SK-N-SH (cell line): ENCODE measurements at regions not wholly inside any gene's neighbourhood (a gene's known extent, or its start where the extent isn't known, plus 50 kb on each side); places are given as distances from the start of the nearest gene placed in this dataset.

Source experiments
- CTCF ChIA-PET: fragments of 300-600, 350-600 bp; formaldehyde crosslinking; extraction: SDS; loops from one replicate; lab custom pipeline; 2021; lab: Yijun Ruan, JAX
- POLR2A ChIA-PET: fragments of 350-600 bp; sonication (Branson Sonifier 250); formaldehyde crosslinking; extraction: SDS; loops from one replicate; lab custom pipeline; 2020; ENCODE audit warnings: antibody characterized with exemption, inconsistent platforms; lab: Yijun Ruan, JAX
- DNase-seq: peaks from one replicate; pipeline ENCODE4 v3.0.0; 2012
- H2AFZ ChIP-seq: fragments of 200-600 bp; sonication (generic); 2 replicates; pipeline ENCODE4 v1.8.1; 2016; ENCODE audit warnings: antibody characterized with exemption, mild to moderate bottlenecking, low read depth
- H3F3A ChIP-seq: fragments of 200-600 bp; sonication (generic); replicated peaks from 2 replicates; pipeline ENCODE3; 2016; ENCODE audit warnings: antibody characterized with exemption, mild to moderate bottlenecking; ENCODE audit not compliant: insufficient read depth
- H3K27ac ChIP-seq, 2 experiments: fragments of 200-500 bp in 1 of 2; fragments of 200-600 bp in 1 of 2; sonication (Bioruptor generic) in 1 of 2; sonication (generic), shearing (Covaris generic) in 1 of 2; 2 replicates each; pipeline versions ENCODE4 v1.5.1 to v1.6.1; 2014 to 2016; ENCODE audit warnings: low read depth in 2 of 2, inconsistent platforms in 1 of 2, low read length in 1 of 2, mild to moderate bottlenecking in 1 of 2, mixed read lengths in 1 of 2
- H3K27me3 ChIP-seq: fragments of 200-600 bp; sonication (generic), shearing (Covaris generic); 2 replicates; pipeline ENCODE4 v1.6.1; 2016; ENCODE audit warnings: mixed run types; ENCODE audit not compliant: insufficient read depth
- H3K36me3 ChIP-seq, 2 experiments: fragments of 200-500 bp in 1 of 2; fragments of 200-600 bp in 1 of 2; sonication (Bioruptor generic) in 1 of 2; sonication (generic) in 1 of 2; replicated peaks in 1 of 2; 2 replicates each; pipeline versions ENCODE3 to v1.5.1; 2014 to 2016; ENCODE audit warnings: low read length in 1 of 2, mild to moderate bottlenecking in 1 of 2; ENCODE audit not compliant: insufficient read depth in 2 of 2, control insufficient read depth in 1 of 2
- H3K4me1 ChIP-seq, 2 experiments: fragments of 200-500 bp in 1 of 2; fragments of 200-600 bp in 1 of 2; sonication (Bioruptor generic) in 1 of 2; sonication (generic), shearing (Covaris generic) in 1 of 2; 2 replicates each; pipeline versions ENCODE4 v1.5.1 to v1.6.1; 2014 to 2016; ENCODE audit warnings: low read depth in 1 of 2, low read length in 1 of 2, mixed run types in 1 of 2; ENCODE audit not compliant: insufficient read depth in 2 of 2, control insufficient read depth in 1 of 2
- H3K4me2 ChIP-seq: fragments of 200-600 bp; sonication (generic), shearing (Covaris generic); 2 replicates; pipeline ENCODE4 v1.6.1; 2017; ENCODE audit warnings: mixed run types
- H3K4me3 ChIP-seq, 2 experiments: fragments of 200-500 bp in 1 of 2; fragments of 200-600 bp in 1 of 2; sonication (Bioruptor generic) in 1 of 2; sonication (generic), shearing (Covaris generic) in 1 of 2; 2 replicates each; pipeline versions ENCODE4 v1.5.1 to v1.8.1; 2014 to 2016; ENCODE audit warnings: low read depth in 2 of 2, inconsistent platforms in 1 of 2, low read length in 1 of 2, mild to moderate bottlenecking in 1 of 2, mixed read lengths in 1 of 2, moderate library complexity in 1 of 2
- H3K79me2 ChIP-seq: fragments of 200-600 bp; sonication (generic); 2 replicates; pipeline ENCODE4 v1.8.1; 2017; ENCODE audit warnings: mild to moderate bottlenecking; ENCODE audit not compliant: insufficient read depth
- H3K9ac ChIP-seq: fragments of 200-600 bp; sonication (generic); 2 replicates; pipeline ENCODE4 v1.6.1; 2017; ENCODE audit warnings: mixed run types
- H3K9me2 ChIP-seq: fragments of 200-600 bp; sonication (generic); 2 replicates; pipeline ENCODE4 v1.6.1; 2017; ENCODE audit warnings: mixed run types
- H3K9me3 ChIP-seq: fragments of 200-600 bp; sonication (generic); 2 replicates; pipeline ENCODE4 v1.6.1; 2017; ENCODE audit warnings: mixed run types, mild to moderate bottlenecking, moderate library complexity
- H4K20me1 ChIP-seq: fragments of 200-600 bp; sonication (generic); 2 replicates; pipeline ENCODE4 v1.6.1; 2017; ENCODE audit warnings: mild to moderate bottlenecking, mixed run types; ENCODE audit not compliant: insufficient read depth
- CHD2 ChIP-seq: fragments of 150-350 bp; IDR thresholded peaks from 2 replicates; pipeline ENCODE4 v1.6.1; 2018; ENCODE audit warnings: low read length; ENCODE audit not compliant: partially characterized antibody
- EP300 ChIP-seq, 2 experiments: IDR thresholded peaks; 2 replicates each; pipeline versions ENCODE4 v1.4.0 to v1.6.1; 2012; ENCODE audit warnings: borderline replicate concordance in 1 of 2, low read depth in 1 of 2, low read length in 1 of 2
- FOSL2 ChIP-seq: IDR thresholded peaks from 2 replicates; pipeline ENCODE4 v1.4.0; 2012; ENCODE audit warnings: low read depth, mild to moderate bottlenecking, moderate library complexity, borderline replicate concordance
- FOXJ3 ChIP-seq: sonication (generic); formaldehyde crosslinking; IDR thresholded peaks from 2 replicates; pipeline ENCODE4 v1.5.1; 2020; ENCODE audit warnings: mild to moderate bottlenecking, missing genetic modification reagents
- FOXM1 ChIP-seq: IDR thresholded peaks from 2 replicates; pipeline ENCODE4 v1.4.0; 2012; ENCODE audit warnings: low read depth, mild to moderate bottlenecking
- GABPA ChIP-seq: IDR thresholded peaks from 2 replicates; pipeline ENCODE4 v1.4.0; 2012; ENCODE audit warnings: low read depth, mild to moderate bottlenecking
- MEF2A ChIP-seq: IDR thresholded peaks from 2 replicates; pipeline ENCODE4 v1.4.0; 2012; ENCODE audit warnings: low read depth, borderline replicate concordance
- NRF1 ChIP-seq: IDR thresholded peaks from 2 replicates; pipeline ENCODE4 v1.6.1; 2012; ENCODE audit warnings: low read depth, mild to moderate bottlenecking, low read length
- POLR2AphosphoS5 ChIP-seq: IDR thresholded peaks from 2 replicates; pipeline ENCODE4 v1.6.1; 2012; ENCODE audit warnings: low read depth, low read length
- RXRA ChIP-seq: IDR thresholded peaks from 2 replicates; pipeline ENCODE4 v1.4.0; 2012; ENCODE audit warnings: low read depth, mild to moderate bottlenecking, borderline replicate concordance
- SIN3A ChIP-seq: IDR thresholded peaks from 2 replicates; pipeline ENCODE4 v1.6.1; 2012; ENCODE audit warnings: low read depth, mild to moderate bottlenecking, low read length, moderate library complexity, borderline replicate concordance
- TAF1 ChIP-seq: IDR thresholded peaks from 2 replicates; pipeline ENCODE4 v1.6.1; 2012; ENCODE audit warnings: low read depth, mild to moderate bottlenecking, low read length, moderate library complexity, borderline replicate concordance
- WGBS: methylation state at CpG from one replicate; pipeline ENCODE4 v1.1.6; 2017; ENCODE audit warnings: low lambda C conversion rate; 5-methylcytosine and 5-hydroxymethylcytosine counted together
- TF ChIP-seq, protein P1 (sequence below): fragments of 200-600 bp; sonication (generic); IDR thresholded peaks from 2 replicates; pipeline ENCODE4 v1.6.1; 2017; ENCODE audit warnings: antibody characterized with exemption, mild to moderate bottlenecking, moderate library complexity

- H4K20me1 ChIP-seq, result no peaks in the 10 kb centered on the region
- H3K36me3 ChIP-seq, result no peaks in the 10 kb centered on the region
- no peak for TF ChIP-seq CHD2
- TF ChIP-seq SIN3A, result no peak
- no peak for TF ChIP-seq FOXJ3 (CRISPR knock-in tag)
- TF ChIP-seq, all 33 proteins: peak for 0
- POLR2A ChIA-PET, result no interaction called here
- no peaks in the 10 kb centered on the region for H3K79me2 ChIP-seq
- CTCF ChIA-PET, result no interaction called here
- no peaks in the 10 kb centered on the region for H3K9me2 ChIP-seq
- no peak overlapping the region for H3K4me2 ChIP-seq
- H3F3A ChIP-seq, result no peaks in the 10 kb centered on the region
- no peak overlapping the region for H3K4me3 ChIP-seq
- H3K9ac ChIP-seq, result no peak overlapping the region
- H3K27ac ChIP-seq, result no peak overlapping the region
- no peaks in the 10 kb centered on the region for H3K9me3 ChIP-seq
- 42% methylated on average over 6 of the region's 6 CpGs for WGBS
- DNase-seq, result no peak
- no peak overlapping the region for H2AFZ ChIP-seq
- no peaks in the 10 kb centered on the region for H3K4me1 ChIP-seq
- no peaks in the 10 kb centered on the region for H3K27me3 ChIP-seq
Measured at GRCh38 chr7:52406808-52407207, 628.6 kb upstream of the POM121L12 start.

- no peaks in the 10 kb centered on the region for H3K79me2 ChIP-seq
- DNase-seq, result no peak
- H3K4me2 ChIP-seq, result no peak overlapping the region
- H3K9ac ChIP-seq, result no peak overlapping the region
- H3K9me3 ChIP-seq, result peaks cover 15% of the 10 kb centered on the region; the same call in 1 of the 2 replicates
- H3K27ac ChIP-seq, result no peak overlapping the region
- no peak overlapping the region for H2AFZ ChIP-seq
- no peaks in the 10 kb centered on the region for H4K20me1 ChIP-seq
- ChIA-PET POLR2A (no interaction called here), CTCF (no interaction called here)
- no peaks in the 10 kb centered on the region for H3K27me3 ChIP-seq
- H3K4me3 ChIP-seq, result no peak overlapping the region
- 12% methylated on average over 3 of the region's 3 CpGs for WGBS
- no peaks in the 10 kb centered on the region for H3K4me1 ChIP-seq
- H3K36me3 ChIP-seq, result no peaks in the 10 kb centered on the region
- no peak for TF ChIP-seq FOSL2
- no peak for TF ChIP-seq GABPA
- TF ChIP-seq CHD2, result no peak
- H3K9me2 ChIP-seq, result no peaks in the 10 kb centered on the region; the same call in 1 of the 2 replicates
- no peaks in the 10 kb centered on the region for H3F3A ChIP-seq
Measured at GRCh38 chr7:52382731-52383130, 652.7 kb upstream of the POM121L12 start.

- Histone ChIP-seq H3K9me2 (peaks cover 3% of the 10 kb centered on the region; the same call in 1 of the 2 replicates), H3K27ac (no peak overlapping the region), H3K79me2 (no peaks in the 10 kb centered on the region), H3K4me3 (no peak overlapping the region), H3K27me3 (no peaks in the 10 kb centered on the region), H2AFZ (no peak overlapping the region), H3K9ac (no peak overlapping the region), H3K36me3 (no peaks in the 10 kb centered on the region), H3F3A (no peaks in the 10 kb centered on the region), H3K4me2 (no peak overlapping the region), H3K4me1 (no peaks in the 10 kb centered on the region), H3K9me3 (no peaks in the 10 kb centered on the region), H4K20me1 (no peaks in the 10 kb centered on the region)
- TF ChIP-seq FOXJ3 (CRISPR knock-in tag), result no peak
- TF ChIP-seq POLR2AphosphoS5, result no peak
- no peak for TF ChIP-seq RXRA
- no peak for TF ChIP-seq CHD2
- no peak for TF ChIP-seq EP300 (IDR thresholded peaks at IDR 0.05; ENCODE audit: borderline replicate concordance in 1 of 2, low read depth in 1 of 2, low read length in 1 of 2)
- TF ChIP-seq NRF1, result no peak
- no peak for TF ChIP-seq TAF1
- no peak for TF ChIP-seq MEF2A
- no peak for TF ChIP-seq FOXM1
- TF ChIP-seq FOSL2, result no peak
- TF ChIP-seq, protein P1, sequence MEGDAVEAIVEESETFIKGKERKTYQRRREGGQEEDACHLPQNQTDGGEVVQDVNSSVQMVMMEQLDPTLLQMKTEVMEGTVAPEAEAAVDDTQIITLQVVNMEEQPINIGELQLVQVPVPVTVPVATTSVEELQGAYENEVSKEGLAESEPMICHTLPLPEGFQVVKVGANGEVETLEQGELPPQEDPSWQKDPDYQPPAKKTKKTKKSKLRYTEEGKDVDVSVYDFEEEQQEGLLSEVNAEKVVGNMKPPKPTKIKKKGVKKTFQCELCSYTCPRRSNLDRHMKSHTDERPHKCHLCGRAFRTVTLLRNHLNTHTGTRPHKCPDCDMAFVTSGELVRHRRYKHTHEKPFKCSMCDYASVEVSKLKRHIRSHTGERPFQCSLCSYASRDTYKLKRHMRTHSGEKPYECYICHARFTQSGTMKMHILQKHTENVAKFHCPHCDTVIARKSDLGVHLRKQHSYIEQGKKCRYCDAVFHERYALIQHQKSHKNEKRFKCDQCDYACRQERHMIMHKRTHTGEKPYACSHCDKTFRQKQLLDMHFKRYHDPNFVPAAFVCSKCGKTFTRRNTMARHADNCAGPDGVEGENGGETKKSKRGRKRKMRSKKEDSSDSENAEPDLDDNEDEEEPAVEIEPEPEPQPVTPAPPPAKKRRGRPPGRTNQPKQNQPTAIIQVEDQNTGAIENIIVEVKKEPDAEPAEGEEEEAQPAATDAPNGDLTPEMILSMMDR, result no peak
- CTCF ChIA-PET, result no interaction called here
- POLR2A ChIA-PET, result no interaction called here
- WGBS, result 24% methylated on average over 4 of the region's 4 CpGs
- DNase-seq, result no peak
Measured at GRCh38 chr7:52369922-52370321, 665.5 kb upstream of the POM121L12 start.
